ENCODE measurements at regions not wholly inside any gene's neighbourhood (a gene's known extent, or its start where the extent isn't known, plus 50 kb on each side); places are given as distances from the start of the nearest gene placed in this dataset.

- Histone ChIP-seq H3K27me3 (ENCODE audit: control insufficient read depth in 1 of 2, insufficient read depth in 2 of 2, low read length in 2 of 2) (no peaks in the 10 kb centered on the region), H3K4me2 (ENCODE audit: low read depth, low read length) (no peak overlapping the region), H3K27ac (ENCODE audit: extremely low read length, insufficient read depth, low read length) (no peak overlapping the region), H3K9me3 (ENCODE audit: low read length) (peaks cover 44% of the 10 kb centered on the region), H2AFZ (ENCODE audit: low read length) (no peak overlapping the region), H3K36me3 (replicated peaks in 1 of 2; ENCODE audit: control insufficient read depth in 1 of 2, insufficient read depth in 2 of 2, low read length in 2 of 2) (no peaks in the 10 kb centered on the region), H3K9ac (ENCODE audit: insufficient read depth, low read depth, low read length) (no peak overlapping the region), H3K4me3 (replicated peaks in 1 of 3; ENCODE audit: insufficient read depth in 1 of 3, low read depth in 2 of 3, low read length in 3 of 3) (no peak overlapping the region), H3K79me2 (ENCODE audit: insufficient read depth, low read length) (no peaks in the 10 kb centered on the region), H4K20me1 (ENCODE audit: insufficient read depth, low read length) (no peaks in the 10 kb centered on the region), H3K4me1 (ENCODE audit: insufficient read depth, low read length) (no peaks in the 10 kb centered on the region)
- no peak for DNase-seq (ENCODE audit: low spot score)
- BruUV-seq (replicated peaks): no TSS peak
- no peak for FAIRE-seq
- intact Hi-C loops (cut with micrococcal nuclease; ENCODE audit: unreplicated experiment) (no loop called here), in situ Hi-C loops (cut with HindIII; ENCODE audit: extremely low pct_ligation_motif_present, low pct_unique_long_range_greater_than_20kb) (no loop called here)
- ATAC-seq: no peak
- CTCF ChIA-PET (ENCODE audit: low intra/inter-chr PET ratio, low total read pairs): no interaction called here
- under 1% methylated on average over 2 of the region's 2 CpGs for WGBS (ENCODE audit: low lambda C conversion rate)
- POLR2A ChIA-PET: no interaction called here
- TF ChIP-seq SP5 (CRISPR knock-in tag; IDR thresholded peaks at IDR 0.05; ENCODE audit: borderline replicate concordance, low read depth) (no peak), PITX1 (CRISPR knock-in tag; IDR thresholded peaks at IDR 0.05) (no peak), ZSCAN25 (CRISPR knock-in tag; IDR thresholded peaks at IDR 0.05) (no peak), ZNF44 (CRISPR knock-in tag; IDR thresholded peaks at IDR 0.05) (no peak), HNRNPLL (IDR thresholded peaks at IDR 0.05; ENCODE audit: low read depth, low read length, poor library complexity, severe bottlenecking) (no peak), WIZ (CRISPR knock-in tag; IDR thresholded peaks at IDR 0.05) (no peak), HNF4G (IDR thresholded peaks at IDR 0.05; ENCODE audit: borderline replicate concordance, low read depth, low read length) (no peak), HNF4G (CRISPR knock-in tag; IDR thresholded peaks at IDR 0.05; ENCODE audit: borderline replicate concordance, low read depth) (no peak)
- TF ChIP-seq, protein P1, sequence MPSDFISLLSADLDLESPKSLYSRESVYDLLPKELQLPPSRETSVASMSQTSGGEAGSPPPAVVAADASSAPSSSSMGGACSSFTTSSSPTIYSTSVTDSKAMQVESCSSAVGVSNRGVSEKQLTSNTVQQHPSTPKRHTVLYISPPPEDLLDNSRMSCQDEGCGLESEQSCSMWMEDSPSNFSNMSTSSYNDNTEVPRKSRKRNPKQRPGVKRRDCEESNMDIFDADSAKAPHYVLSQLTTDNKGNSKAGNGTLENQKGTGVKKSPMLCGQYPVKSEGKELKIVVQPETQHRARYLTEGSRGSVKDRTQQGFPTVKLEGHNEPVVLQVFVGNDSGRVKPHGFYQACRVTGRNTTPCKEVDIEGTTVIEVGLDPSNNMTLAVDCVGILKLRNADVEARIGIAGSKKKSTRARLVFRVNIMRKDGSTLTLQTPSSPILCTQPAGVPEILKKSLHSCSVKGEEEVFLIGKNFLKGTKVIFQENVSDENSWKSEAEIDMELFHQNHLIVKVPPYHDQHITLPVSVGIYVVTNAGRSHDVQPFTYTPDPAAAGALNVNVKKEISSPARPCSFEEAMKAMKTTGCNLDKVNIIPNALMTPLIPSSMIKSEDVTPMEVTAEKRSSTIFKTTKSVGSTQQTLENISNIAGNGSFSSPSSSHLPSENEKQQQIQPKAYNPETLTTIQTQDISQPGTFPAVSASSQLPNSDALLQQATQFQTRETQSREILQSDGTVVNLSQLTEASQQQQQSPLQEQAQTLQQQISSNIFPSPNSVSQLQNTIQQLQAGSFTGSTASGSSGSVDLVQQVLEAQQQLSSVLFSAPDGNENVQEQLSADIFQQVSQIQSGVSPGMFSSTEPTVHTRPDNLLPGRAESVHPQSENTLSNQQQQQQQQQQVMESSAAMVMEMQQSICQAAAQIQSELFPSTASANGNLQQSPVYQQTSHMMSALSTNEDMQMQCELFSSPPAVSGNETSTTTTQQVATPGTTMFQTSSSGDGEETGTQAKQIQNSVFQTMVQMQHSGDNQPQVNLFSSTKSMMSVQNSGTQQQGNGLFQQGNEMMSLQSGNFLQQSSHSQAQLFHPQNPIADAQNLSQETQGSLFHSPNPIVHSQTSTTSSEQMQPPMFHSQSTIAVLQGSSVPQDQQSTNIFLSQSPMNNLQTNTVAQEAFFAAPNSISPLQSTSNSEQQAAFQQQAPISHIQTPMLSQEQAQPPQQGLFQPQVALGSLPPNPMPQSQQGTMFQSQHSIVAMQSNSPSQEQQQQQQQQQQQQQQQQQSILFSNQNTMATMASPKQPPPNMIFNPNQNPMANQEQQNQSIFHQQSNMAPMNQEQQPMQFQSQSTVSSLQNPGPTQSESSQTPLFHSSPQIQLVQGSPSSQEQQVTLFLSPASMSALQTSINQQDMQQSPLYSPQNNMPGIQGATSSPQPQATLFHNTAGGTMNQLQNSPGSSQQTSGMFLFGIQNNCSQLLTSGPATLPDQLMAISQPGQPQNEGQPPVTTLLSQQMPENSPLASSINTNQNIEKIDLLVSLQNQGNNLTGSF (CRISPR knock-in tag; IDR thresholded peaks at IDR 0.05): no peak
Measured at GRCh38 chr9:103761466-103761865, 332.6 kb upstream of the SMC2 start.
